ENCODE measurements at regions not wholly inside any gene's neighbourhood (a gene's known extent, or its start where the extent isn't known, plus 50 kb on each side); places are given as distances from the start of the nearest gene placed in this dataset.

DNA sequence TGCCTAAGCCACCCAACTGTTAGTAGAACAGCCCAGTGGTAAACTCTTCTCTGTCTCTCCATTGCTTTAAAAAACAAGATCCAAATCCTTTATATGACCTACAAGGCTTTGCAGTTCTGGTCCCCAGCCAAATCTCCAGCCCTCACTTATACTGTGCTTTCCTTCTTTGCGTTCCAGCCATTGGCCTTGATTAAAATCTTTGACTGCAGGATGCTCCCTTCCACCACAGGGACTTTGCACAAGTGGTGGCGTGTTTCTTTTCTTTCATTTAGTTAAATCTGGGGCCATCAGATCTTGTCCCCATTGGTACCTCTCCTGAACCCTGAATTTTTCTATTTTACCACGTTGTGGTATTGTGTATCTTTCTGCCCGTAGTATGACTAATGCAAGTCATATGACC is 183.7 kb downstream of the VRK1 start:
- no peak for DNase-seq (ENCODE audit: low spot score)

DNA sequence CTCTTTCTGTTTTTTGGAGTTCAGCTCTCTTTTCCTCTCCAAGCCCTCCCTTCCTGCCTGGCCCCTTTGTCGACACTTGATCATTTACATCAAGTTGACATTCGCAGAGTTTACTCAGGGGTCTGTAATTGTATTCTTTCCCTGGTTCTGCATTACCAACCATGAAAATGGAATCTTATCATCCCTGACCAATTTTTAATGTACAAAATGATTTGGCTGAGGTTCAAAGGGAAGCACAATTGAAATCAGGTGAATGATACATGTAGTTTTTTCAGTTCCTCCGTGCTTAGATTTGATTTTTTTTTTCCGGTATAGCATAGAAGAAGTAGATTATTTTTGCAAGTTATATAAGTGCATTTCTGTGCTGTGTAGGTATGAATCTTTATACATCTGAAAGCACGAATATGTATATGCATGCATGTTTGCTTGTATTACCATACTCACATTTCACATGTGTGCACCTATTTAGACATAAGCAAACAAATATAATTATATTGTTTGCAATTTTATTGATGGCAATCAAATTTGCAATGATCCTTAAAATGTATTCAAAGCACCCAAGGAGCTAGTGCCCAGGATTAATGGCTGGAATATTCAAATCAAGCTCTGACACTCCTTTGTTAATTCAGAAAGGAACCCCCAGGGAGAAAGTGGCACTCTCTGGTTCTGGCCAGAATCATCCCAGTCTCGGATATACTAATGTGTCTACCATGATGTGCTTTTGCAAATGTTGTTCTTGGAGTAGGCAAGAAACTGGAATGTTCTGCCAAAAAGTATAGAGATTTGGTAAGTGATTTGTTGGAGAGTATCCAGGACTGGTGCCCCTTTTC is 189.3 kb downstream of the VRK1 start:
- no peak for DNase-seq (ENCODE audit: low spot score)

DNA sequence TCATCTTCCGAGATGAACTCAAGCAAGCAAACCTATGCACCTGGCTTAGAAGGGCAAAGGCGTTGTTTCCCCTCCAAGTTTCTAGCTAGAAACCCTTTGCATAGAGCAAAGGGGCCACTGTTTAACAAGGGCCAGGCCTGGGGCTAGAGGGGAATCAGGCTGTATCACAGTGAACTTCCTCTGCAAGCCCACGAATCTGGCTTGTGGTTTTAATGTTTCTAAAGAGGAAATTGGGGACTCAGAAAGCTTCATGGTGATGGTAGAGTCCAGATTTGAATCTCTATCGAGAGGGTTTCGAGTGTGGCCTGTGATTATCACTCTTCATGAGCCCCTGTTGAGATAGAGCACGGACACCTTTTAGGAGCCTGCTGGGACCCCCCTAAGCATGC is 189.9 kb downstream of the VRK1 start:
- no peak for DNase-seq (ENCODE audit: low spot score)

DNA sequence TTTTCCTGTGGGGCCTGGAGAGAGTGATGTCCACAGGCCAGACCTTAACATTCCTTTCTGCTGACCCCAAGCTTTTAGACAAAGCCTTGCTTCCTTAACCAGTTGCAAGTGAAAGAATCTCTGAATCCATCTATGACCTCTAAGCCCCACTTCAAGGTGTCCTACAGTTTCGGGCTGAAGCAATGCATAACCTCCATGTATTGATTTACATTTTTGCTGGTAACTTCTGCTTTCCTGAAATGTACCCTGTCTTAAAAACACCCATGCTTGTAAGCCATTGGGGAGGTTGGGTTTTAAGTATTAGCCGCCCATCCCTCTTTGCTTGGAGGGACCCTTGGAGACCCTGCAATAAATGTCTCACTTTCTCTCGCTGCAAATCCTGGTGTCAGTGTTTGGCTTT is 190.6 kb downstream of the VRK1 start:
- DNase-seq (ENCODE audit: low spot score): no peak

DNA sequence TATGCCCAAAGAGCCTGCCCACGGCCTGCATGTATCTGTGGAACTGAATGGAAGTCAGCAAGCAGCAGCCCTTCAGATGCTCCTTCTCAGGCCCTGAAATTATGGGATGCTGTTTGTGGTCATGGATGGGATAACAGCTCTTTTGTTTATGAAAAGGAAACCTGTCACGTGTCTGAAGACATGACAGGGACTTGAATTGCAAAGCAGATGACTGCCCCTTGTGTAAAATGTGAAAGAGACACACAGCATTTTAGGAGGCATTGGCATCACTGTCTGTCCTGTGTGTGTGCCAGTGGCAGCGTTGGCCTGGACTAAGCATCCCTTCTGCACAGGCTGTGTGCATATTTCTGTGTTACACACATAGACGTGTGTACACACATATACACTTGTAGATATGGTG is 192.1 kb downstream of the VRK1 start:
- no peak for DNase-seq (ENCODE audit: low spot score)

DNA sequence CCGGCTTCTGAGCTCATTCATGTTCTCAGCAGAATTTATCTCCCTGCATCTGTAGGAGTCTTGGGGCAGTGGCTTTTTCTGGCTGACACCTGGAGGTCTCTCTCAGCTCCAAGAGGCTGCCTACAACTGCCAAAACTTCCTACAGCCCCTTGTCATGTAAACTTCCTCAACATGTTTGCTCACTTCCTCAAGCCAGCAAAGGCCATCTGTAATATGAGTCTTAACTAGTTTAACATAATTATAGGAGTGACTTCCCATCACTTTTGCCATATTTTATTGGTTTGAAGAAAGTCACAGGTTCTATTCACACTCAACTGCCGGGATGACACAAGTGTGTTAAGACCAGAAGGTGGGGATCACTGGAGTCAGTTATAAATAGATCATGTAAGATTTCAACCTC is 194.0 kb downstream of the VRK1 start:
- DNase-seq (ENCODE audit: low spot score): no peak

DNA sequence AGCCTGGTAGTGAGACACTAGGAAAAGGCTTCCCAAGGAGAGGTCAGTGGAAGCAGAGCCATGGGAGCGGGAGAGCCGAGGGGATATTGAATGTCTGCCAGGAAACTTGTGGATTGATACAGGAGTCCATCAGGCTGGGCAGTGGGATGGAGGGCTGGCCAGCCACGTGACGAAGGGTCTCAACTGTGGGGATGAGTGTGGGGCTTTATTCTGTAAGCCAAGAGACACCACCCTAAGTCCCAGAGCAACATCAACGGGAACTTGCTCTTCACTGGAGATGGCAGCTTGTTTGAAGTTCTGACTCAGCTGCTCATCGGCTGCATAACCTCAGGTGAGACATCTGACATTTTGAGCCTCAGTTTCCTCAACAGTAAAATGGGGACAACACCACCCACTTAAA is 197.8 kb downstream of the VRK1 start:
- DNase-seq (ENCODE audit: low spot score): no peak

DNA sequence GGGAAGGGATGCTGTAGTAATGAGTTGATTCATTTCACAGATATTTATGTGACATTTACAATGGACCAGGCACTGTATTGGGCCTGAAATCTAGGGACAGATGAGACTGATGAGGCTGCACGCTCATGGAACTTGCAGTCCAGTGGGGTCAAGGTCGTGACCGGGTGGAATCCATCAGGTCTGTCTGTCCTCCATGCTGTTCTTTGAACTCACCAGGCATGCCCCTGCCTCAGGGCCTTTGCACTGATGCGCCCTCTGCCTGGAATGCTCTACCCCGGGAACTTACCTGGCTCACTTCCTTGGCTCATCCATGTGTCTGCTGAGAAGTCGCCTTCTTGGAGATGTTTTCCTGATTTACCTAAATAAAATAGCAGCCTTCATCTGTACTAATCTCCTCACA is 200.1 kb downstream of the VRK1 start:
- DNase-seq (ENCODE audit: low spot score): no peak

DNA sequence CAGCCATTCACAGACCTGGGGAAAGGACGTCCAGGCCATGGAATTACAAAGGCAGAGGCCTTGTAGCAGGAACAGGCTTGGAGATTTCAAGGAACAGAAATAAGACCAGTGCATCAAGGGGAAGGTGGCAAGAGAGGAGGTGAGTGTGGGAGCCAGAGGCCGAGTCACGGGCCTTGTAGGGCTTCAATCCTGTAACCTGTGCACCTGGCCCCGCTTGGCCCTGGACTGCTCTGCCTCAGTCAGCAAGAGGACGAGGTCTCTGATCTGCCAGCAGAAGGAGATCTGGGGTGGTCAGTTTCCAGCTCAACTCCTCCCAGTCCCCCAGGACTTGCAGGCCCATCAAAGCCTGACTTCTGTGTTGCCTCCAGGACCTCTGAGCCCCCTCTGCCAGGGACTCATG is 200.8 kb downstream of the VRK1 start:
- no peak for DNase-seq (ENCODE audit: low spot score)

DNA sequence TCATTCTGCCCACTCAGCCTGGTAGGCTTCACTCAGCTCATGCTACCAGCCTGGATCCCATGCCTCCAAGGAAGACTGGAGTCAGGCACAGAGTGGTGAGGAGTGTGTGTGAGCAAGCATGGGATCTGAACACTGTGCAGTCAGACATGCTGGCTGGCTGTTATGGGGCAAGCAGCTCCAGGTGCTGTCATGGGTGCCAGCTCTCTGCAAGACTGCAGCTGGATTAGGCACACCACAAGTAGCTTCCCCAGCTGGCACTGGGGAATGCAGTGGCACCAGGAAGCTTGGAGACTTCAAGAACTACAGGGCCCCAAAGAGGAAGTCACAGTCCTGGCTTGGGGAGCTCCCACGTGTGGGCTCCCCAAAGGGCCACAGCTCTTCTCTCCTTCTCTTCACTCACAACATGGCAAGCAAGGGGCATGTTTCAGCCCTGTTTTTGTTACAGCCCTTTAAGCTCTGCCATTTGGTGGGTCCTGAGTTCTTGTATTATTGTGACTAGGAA is 202.5 kb downstream of the VRK1 start:
- no peak for DNase-seq (ENCODE audit: low spot score)

DNA sequence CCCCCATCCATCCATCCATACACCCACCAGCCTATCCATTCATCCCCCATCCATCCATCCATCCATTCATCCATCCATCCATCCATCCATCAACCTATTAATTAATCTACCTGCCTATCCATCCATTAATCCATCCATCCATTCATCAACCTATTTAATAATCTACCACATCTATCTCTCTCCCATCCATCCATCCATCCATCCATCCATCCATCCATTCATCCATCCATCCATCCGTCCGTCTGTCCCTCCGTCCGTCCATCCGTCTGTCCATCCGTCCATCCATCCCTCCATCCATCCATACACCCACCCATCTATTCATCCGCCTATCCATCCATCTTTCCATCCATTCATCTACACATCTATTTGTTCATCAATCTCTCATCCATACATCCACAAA is 205.3 kb downstream of the VRK1 start:
- DNase-seq (ENCODE audit: low spot score): no peak

DNA sequence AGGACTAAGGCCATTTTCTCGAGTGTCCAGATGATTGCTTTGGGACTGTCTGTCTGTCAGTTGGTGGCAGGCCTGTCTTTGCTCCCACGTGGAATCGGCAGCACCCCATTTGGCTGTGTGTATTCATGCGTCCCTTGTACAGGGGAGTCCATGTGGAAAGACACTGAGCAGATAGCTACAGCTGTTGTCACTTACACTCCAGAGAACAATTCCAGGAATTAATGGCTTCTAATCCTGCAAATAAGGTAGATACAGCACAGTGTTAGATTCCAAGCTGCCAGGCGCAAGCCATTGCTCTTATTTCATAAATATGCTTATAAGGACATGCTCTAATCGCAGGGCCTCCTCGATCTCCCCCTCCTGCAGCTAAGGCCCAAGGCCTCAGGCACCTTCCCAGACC is 208.8 kb downstream of the VRK1 start:
- no peak for DNase-seq (ENCODE audit: low spot score)

DNA sequence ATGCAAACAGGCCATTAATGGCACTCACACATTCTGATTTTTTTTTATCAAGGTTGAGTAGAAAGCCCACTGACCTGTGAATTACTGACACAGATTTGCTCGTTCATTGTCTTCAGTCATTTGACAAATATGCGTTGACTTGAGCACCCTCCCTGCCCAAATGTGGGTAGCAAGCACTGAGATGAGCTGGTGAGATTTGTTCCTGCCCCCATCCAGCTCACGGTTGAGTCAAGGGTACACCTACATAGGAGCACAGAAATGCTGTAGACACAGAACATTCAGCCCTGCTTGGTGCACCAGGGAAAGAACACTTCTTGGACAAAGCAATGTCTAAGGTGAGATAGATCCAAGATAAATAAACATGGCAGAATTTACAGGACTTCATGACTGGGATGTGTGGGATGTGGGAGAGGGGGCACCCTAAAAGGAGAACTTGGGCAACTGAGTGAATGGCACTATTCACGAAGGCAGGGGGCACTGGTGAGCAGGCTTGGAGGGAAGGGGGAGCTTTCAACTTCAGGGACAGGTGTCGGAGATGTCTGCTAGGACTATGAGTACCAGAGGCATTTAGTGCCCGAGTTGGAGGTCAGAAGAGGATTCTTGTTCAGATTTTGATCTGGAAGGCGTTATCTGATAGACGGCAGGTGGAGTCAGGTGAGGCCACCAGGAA is 213.4 kb downstream of the VRK1 start:
- DNase-seq (ENCODE audit: low spot score): no peak

DNA sequence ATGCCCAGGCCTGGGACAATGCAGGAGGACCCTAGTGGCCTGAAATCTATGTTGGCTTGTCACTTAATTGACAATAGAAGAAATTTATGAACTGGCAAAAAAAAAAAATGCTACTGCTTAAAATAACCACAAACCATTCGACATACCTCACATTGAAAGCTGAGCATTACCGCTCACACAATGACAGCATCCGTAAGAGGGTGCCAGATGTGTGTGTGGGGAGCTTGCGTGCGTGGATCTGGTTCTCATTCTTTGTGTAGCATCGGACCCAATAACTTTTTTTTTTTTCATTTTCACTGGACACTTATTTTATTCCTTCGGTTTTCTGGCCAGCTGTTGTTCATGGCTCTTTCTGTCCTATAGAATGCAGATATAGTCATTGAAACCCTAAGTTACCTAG is 216.7 kb downstream of the VRK1 start:
- DNase-seq (ENCODE audit: low spot score): no peak

DNA sequence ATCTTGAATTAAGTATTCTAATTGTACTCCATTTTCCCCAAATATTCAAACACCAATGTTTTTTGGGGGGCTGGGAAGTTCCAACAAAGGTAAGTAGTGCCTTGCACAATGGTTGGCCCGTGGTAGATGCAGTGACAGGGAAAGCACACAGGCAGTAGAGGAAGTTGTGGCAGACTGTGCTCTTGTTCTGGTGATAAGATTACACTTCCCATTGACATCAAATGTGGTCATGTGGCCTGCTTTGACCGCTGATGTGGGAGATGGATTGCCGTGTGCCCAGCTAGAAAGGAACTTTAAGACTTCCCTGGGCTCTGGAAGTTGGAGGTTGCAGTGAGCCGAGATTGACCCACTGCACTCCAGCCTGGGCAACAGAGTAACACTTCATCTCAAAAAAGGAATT is 223.8 kb downstream of the VRK1 start:
- DNase-seq (ENCODE audit: low spot score): no peak

DNA sequence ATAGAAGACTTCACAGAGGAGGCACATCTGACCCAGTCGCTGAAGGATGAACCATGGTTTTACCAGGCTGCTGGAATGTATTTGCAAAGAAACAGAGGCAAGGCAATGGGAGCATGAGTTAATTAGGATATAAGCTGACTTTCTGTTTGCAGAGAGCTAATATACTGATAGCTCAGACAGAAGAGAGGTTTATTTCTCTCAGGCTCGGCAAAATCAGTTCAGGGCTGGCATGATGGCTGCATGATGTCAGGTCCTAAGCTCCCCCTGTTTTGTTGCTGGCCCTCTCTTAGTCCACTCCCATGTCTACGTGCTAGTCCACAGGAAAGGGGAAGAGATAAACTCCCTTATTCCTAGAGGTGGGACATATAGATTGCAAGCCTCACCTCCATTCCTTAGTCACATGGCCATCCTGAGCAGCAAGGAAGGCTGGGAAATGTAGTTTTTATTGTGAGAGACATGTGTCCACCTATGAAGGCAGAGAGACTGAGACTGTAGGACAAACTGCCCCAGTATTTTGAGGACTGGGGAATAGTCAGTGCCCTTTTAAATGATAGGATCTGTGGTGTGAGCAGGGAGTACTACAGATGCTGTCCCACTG is 224.5 kb downstream of the VRK1 start:
- peak; percentile 15 for DNase-seq (ENCODE audit: low spot score)

DNA sequence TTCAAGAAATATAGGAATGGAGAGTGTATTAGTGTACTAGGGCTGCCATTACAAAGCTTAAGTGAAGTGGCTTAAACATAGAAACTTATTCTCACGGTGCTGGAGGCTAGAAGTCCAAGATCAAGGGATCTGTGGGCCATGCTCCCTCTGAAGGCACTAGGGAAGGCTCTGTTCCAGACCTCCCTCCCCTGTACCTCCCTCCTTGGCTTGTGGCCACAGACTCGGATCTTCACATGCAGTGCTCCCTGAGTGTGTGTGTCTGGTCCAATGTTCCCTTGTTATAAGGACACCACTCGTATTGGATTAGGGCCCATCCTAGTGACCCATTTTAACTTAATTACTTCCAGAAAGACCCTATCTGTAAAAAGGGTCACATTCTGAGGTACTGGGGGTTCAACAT is 225.6 kb downstream of the VRK1 start:
- no peak for DNase-seq (ENCODE audit: low spot score)

DNA sequence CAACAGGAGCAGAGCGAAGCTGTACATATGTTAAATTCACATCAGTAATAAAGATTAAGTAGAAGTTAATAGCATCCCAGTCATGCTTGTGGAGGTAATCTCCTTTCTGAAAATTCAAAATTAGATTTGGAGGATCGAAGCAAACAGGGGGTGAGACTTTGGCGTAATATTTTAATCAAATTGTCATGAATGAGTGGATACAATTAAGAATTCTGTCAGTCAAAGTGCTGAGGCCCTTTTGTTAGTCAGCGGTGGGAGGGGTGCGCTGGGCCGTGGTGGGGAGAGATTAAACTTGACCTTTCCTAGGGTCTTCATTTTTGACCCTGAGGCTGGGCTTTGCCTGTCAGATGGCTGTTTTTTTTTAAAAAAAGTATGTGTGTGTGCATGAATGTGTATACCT is 226.7 kb downstream of the VRK1 start:
- DNase-seq (ENCODE audit: low spot score): no peak

DNA sequence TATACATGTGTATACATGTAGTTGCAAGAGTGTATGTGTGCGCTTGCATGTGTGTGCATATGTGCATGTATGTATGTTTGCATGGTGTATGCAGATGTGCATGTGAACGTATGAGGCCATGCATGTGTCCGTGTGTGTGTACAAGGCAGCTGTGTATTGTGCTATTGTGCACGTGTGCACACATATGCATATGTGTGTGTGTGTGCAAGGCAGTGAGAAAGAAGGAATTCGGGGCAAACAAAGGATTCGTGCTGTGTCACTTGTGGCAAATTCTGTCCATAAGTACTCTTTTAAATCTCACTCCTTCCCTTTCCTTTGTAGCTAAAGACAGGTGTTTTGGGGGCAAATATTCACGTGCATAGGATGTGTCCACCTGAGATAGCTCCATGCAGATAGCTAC is 227.1 kb downstream of the VRK1 start:
- DNase-seq (ENCODE audit: low spot score): no peak

DNA sequence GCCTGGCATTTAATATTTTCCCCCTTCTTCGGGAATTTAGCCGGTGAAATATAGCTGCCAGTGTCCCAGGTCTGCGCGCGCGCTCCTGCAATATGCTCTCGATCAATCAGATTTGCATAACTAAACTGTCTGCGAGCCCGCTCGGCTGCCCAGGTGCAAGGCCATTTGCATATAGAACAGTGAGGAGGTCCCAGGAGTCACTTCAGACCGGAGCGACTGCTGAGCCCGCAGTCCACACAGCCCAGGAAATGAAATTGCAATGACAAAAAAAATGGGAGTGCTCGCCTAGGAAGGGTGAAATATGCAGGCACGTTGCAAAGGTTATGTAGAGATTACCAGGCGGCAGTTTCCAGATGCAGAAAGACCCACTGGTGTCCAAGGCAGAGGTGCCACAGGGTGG is 228.5 kb downstream of the VRK1 start:
- no peak for DNase-seq (ENCODE audit: low spot score)

DNA sequence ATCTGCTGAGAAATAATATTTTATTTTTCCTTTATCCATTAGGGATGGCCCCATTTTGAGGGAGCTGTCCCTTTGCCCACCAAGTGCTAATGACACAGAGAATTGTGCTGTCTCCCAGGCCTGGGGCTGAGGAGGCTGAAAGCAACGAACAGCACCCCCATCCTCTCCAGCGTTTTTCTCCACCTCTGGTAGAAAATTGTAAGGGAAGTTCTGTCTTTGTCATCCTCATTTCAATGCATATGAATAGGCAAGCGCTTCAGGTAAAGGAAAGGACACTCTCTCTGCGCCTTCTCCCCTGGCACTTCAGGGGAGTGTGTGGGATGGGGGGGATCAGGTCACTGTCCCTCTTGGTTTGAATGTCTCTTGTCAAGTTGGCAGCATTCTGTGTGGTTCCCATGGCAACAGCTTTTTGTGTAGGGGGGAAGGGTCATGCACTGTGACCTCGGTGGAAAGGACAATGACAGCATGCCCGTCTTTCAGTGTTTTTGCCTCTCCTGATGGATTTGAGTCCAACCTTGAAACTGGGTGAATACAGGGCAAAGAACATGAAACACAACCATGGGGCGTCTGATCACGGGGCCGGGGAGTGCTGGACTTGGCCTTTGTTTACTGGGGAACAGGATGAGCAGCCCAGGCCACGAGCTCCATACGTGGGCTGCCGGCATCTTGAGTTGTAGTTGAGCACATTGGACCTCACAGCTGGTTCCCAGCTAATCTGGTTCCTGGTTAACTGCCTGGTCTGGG is 230.2 kb downstream of the VRK1 start:
- DNase-seq (ENCODE audit: low spot score): no peak

DNA sequence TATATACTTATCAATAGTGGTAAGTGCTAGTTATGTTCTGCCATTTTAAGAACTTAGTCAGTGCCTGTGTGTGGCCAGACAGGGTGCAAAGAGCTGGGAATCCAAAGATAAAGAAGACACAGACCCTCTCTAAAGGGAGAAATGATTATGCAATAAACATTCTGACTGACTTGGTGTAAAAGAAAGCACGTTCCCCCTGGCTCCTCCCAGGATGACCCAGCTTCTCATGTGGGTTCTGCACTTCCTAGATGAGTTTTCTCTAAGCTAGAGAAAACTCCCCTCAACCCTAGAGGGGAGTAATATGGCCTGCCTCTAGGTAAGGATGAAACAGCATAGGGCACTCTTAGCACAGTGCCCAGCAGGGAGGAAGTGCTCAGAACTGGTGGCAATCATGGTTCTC is 231.2 kb downstream of the VRK1 start:
- DNase-seq (ENCODE audit: low spot score): no peak

DNA sequence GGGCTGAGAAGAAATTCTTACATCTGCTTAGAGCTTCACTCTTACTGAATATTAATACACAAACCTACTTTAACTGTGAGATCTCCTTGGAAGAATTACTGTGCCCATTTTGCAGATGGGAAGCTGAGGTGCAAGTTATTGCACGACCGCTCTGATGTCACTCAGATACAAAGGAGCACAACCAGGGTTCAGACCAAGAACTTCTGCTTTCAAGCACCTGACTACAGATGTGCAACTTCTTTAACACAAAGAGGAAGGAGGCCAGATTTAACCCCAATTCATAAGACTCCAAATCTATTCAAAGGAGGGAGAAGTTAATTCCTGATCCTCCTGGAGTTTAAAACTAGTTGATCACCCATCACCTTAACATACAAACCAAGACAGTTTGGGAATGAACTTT is 232.6 kb downstream of the VRK1 start:
- DNase-seq (ENCODE audit: low spot score): no peak
